Left lung (tissue), 4 donors: ENCODE measurements at regions not wholly inside any gene's neighbourhood (a gene's known extent, or its start where the extent isn't known, plus 50 kb on each side); places are given as distances from the start of the nearest gene placed in this dataset.

Source experiments
- ATAC-seq: fragments of 200-7000 bp; cut with Tn5 transposase; one replicate; pipeline ENCODE4 v1.9.1; 2020; ENCODE audit warnings: moderate library complexity
- DNase-seq, 4 donors: peaks; one replicate each; pipeline ENCODE4 v3.0.0-alpha.2; 2013 to 2020
- H3K27ac ChIP-seq, 2 donors: fragments of 200-600 bp; sonication (generic) in 1 of 2; one replicate each; pipeline versions ENCODE4 v1.5.0 to v1.8.0; 2020 to 2021
- H3K27me3 ChIP-seq, 2 donors: fragments of 200-600 bp; sonication (generic) in 1 of 2; one replicate each; pipeline versions ENCODE4 v1.5.0 to v1.8.0; 2020 to 2021
- H3K36me3 ChIP-seq, 2 donors: fragments of 200-600 bp; sonication (generic) in 1 of 2; one replicate each; pipeline versions ENCODE4 v1.5.0 to v1.8.0; 2020 to 2021
- H3K4me1 ChIP-seq, 2 donors: fragments of 200-600 bp; one replicate each; pipeline ENCODE4 v1.8.0; 2021
- H3K4me3 ChIP-seq, 2 donors: fragments of 200-600 bp; sonication (generic) in 1 of 2; one replicate each; pipeline versions ENCODE4 v1.5.0 to v1.8.0; 2020 to 2021; ENCODE audit warnings: mild to moderate bottlenecking in 1 of 2
- H3K9me3 ChIP-seq, 2 donors: fragments of 200-600 bp; sonication (generic) in 1 of 2; one replicate each; pipeline versions ENCODE4 v1.5.0 to v1.8.0; 2020 to 2021
- CTCF ChIP-seq, 2 donors: fragments of 200-600 bp; sonication (generic) in 1 of 2; IDR thresholded peaks; one replicate each; pipeline versions ENCODE4 v1.5.0 to v1.8.0; 2021; ENCODE audit warnings: antibody characterized with exemption in 2 of 2
- intact Hi-C, 2 donors: fragments of 100-400 bp; cut with DNase I; formaldehyde crosslinking; loops; one replicate each; pipeline versions ENCODE4 v1.11.2 to v1.14.2; 2022
- donor health status: DM: no; HTN: yes; CAD: no.
- donor health status: DM: no; HTN: no; CAD: no.

- Histone ChIP-seq H3K4me1 (no peaks in the 10 kb centered on the region), H3K27me3 (no peaks in the 10 kb centered on the region), H3K36me3 (no peaks in the 10 kb centered on the region), H3K27ac (no peak overlapping the region), H3K9me3 (peaks cover 0 to 5% of the 10 kb centered on the region in 2 donors), H3K4me3 (no peak overlapping the region)
- DNase-seq = peak in 2 of 4 donors; percentile 5 to 11
- TF ChIP-seq CTCF (IDR thresholded peaks at IDR 0.05) = no peak
- intact Hi-C loops = no loop called here
- no peak for ATAC-seq
Observed at GRCh38 chr6:115551527-115551926, 509.2 kb downstream of the FRK start.

- Histone ChIP-seq H3K4me1 (no peaks in the 10 kb centered on the region), H3K9me3 (peaks cover 0 to 9% of the 10 kb centered on the region in 2 donors), H3K36me3 (no peaks in the 10 kb centered on the region), H3K27ac (no peak overlapping the region), H3K27me3 (no peaks in the 10 kb centered on the region), H3K4me3 (no peak overlapping the region)
- ATAC-seq (no peak), DNase-seq (no peak)
- TF ChIP-seq CTCF (IDR thresholded peaks at IDR 0.05) = no peak
- intact Hi-C loops = no loop called here
Observed at GRCh38 chr6:115545672-115545986, 515.1 kb downstream of the FRK start.

- intact Hi-C loops = no loop called here
- Histone ChIP-seq H3K27me3 (no peaks in the 10 kb centered on the region), H3K4me3 (no peak overlapping the region), H3K9me3 (peaks cover 0 to 9% of the 10 kb centered on the region in 2 donors), H3K27ac (no peak overlapping the region), H3K4me1 (no peaks in the 10 kb centered on the region), H3K36me3 (no peaks in the 10 kb centered on the region)
- no peak for TF ChIP-seq CTCF (IDR thresholded peaks at IDR 0.05)
- ATAC-seq (peak; percentile 35), DNase-seq (peak in 1 of 4 donors; percentile 34)
Observed at GRCh38 chr6:115544765-115545671, 515.7 kb downstream of the FRK start.

- Histone ChIP-seq H3K4me3 (no peak overlapping the region), H3K36me3 (no peaks in the 10 kb centered on the region), H3K9me3 (peaks cover 0 to 1% of the 10 kb centered on the region in 2 donors), H3K27me3 (no peaks in the 10 kb centered on the region), H3K27ac (no peak overlapping the region), H3K4me1 (no peaks in the 10 kb centered on the region)
- intact Hi-C loops = no loop called here
- no peak for DNase-seq
- no peak for TF ChIP-seq CTCF (IDR thresholded peaks at IDR 0.05)
- ATAC-seq = no peak
Observed at GRCh38 chr6:115540077-115540869, 520.4 kb downstream of the FRK start.

GRCh38 chr6:115539531-115539930, 521.2 kb downstream of the FRK start:
- DNase-seq (no peak), ATAC-seq (no peak)
- intact Hi-C loops = no loop called here
- Histone ChIP-seq H3K4me3 (no peak overlapping the region), H3K27me3 (no peaks in the 10 kb centered on the region), H3K36me3 (no peaks in the 10 kb centered on the region), H3K4me1 (no peaks in the 10 kb centered on the region), H3K27ac (no peak overlapping the region), H3K9me3 (no peaks in the 10 kb centered on the region)
- no peak for TF ChIP-seq CTCF (IDR thresholded peaks at IDR 0.05)
